ENCODE measurements at regions not wholly inside any gene's neighbourhood (a gene's known extent, or its start where the extent isn't known, plus 50 kb on each side); places are given as distances from the start of the nearest gene placed in this dataset.
"Not testable (repeated sequence)": the region's sequence is repeated elsewhere in the genome, so short reads cannot be mapped to it uniquely, and the experiment has no call there.

GRCh38 chr1:83345375-83345774, 653.6 kb downstream of the TTLL7 start:
- DNase-seq: not testable (repeated sequence)

- not testable (repeated sequence) for DNase-seq
Measured at GRCh38 chr1:83343767-83344166, 655.2 kb downstream of the TTLL7 start.

- DNase-seq: not testable (repeated sequence)
Measured at GRCh38 chr1:83342995-83343394, 655.9 kb downstream of the TTLL7 start.

- not testable (repeated sequence) for DNase-seq
Measured at GRCh38 chr1:83332308-83332707, 666.6 kb downstream of the TTLL7 start.

GRCh38 chr1:83318366-83318765, 680.6 kb downstream of the TTLL7 start:
- DNase-seq: no peak

GRCh38 chr1:83315446-83315845, 683.5 kb downstream of the TTLL7 start:
- DNase-seq: not testable (repeated sequence)

GRCh38 chr1:83310161-83310560, 688.8 kb downstream of the TTLL7 start:
- not testable (repeated sequence) for DNase-seq

- not testable (repeated sequence) for DNase-seq
Measured at GRCh38 chr1:83309035-83309434, 689.9 kb downstream of the TTLL7 start.

- not testable (repeated sequence) for DNase-seq
Measured at GRCh38 chr1:83306811-83307210, 692.1 kb downstream of the TTLL7 start.

GRCh38 chr1:83295594-83295993, 703.3 kb downstream of the TTLL7 start:
- not testable (repeated sequence) for DNase-seq

- DNase-seq: not testable (repeated sequence)
Measured at GRCh38 chr1:83287391-83287790, 711.5 kb downstream of the TTLL7 start.

GRCh38 chr1:83274656-83275055, 724.3 kb downstream of the TTLL7 start:
- DNase-seq: not testable (repeated sequence)

GRCh38 chr1:83272484-83272883, 726.4 kb downstream of the TTLL7 start:
- not testable (repeated sequence) for DNase-seq

GRCh38 chr1:83271834-83272233, 727.1 kb downstream of the TTLL7 start:
- not testable (repeated sequence) for DNase-seq

- not testable (repeated sequence) for DNase-seq
Measured at GRCh38 chr1:83270801-83271200, 728.1 kb downstream of the TTLL7 start.

- not testable (repeated sequence) for DNase-seq
Measured at GRCh38 chr1:83263808-83264207, 735.1 kb downstream of the TTLL7 start.

GRCh38 chr1:83251687-83252086, 747.2 kb downstream of the TTLL7 start:
- DNase-seq: not testable (repeated sequence)

GRCh38 chr1:83246780-83247179, 752.2 kb downstream of the TTLL7 start:
- DNase-seq: not testable (repeated sequence)

- not testable (repeated sequence) for DNase-seq
Measured at GRCh38 chr1:83244832-83245231, 754.1 kb downstream of the TTLL7 start.

- not testable (repeated sequence) for DNase-seq
Measured at GRCh38 chr1:83239568-83239967, 759.4 kb downstream of the TTLL7 start.

GRCh38 chr1:83238654-83239053, 760.3 kb downstream of the TTLL7 start:
- DNase-seq: not testable (repeated sequence)

- DNase-seq: not testable (repeated sequence)
Measured at GRCh38 chr1:83219788-83220187, 779.1 kb downstream of the TTLL7 start.

- not testable (repeated sequence) for DNase-seq
Measured at GRCh38 chr1:83218036-83218716, 780.8 kb downstream of the TTLL7 start.

GRCh38 chr1:83214317-83214716, 784.6 kb downstream of the TTLL7 start:
- not testable (repeated sequence) for DNase-seq

- not testable (repeated sequence) for DNase-seq
Measured at GRCh38 chr1:83213648-83214047, 785.3 kb downstream of the TTLL7 start.
